ENCODE measurements at regions not wholly inside any gene's neighbourhood (a gene's known extent, or its start where the extent isn't known, plus 50 kb on each side); places are given as distances from the start of the nearest gene placed in this dataset.
"Not testable (repeated sequence)": the region's sequence is repeated elsewhere in the genome, so short reads cannot be mapped to it uniquely, and the experiment has no call there.

- DNase-seq, result not testable (repeated sequence)
These were observed 421.5 kb downstream of the PCDH19 start for GRCh38 chrX:99988532-99988931.

GRCh38 chrX:99973572-99974226 is 436.4 kb downstream of the PCDH19 start:
- H3K27ac ChIP-seq, result no peak overlapping the region
- 48 to 84% methylated on average over 3 of the region's 3 CpGs for WGBS, 2 donors
- H3K36me3 ChIP-seq, result no peaks in the 10 kb centered on the region
- no peaks in the 10 kb centered on the region for H3K4me1 ChIP-seq
- no peaks in the 10 kb centered on the region for H3K27me3 ChIP-seq
- no peak overlapping the region for H3K4me3 ChIP-seq
- intact Hi-C loops (cut with DNase I), result no loop called here
- no peak for TF ChIP-seq CTCF (IDR thresholded peaks at IDR 0.05)
- no peak for TF ChIP-seq POLR2A (IDR thresholded peaks at IDR 0.05)
- DNase-seq, result no peak
- no peaks in the 10 kb centered on the region for H3K9me3 ChIP-seq

More at GRCh38 chrX:99988532-99988931, 421.5 kb downstream of the PCDH19 start:
- H3K36me3 ChIP-seq; H3K27ac ChIP-seq; H3K4me3 ChIP-seq; H3K27me3 ChIP-seq; intact Hi-C loops (cut with DNase I); H3K4me1 ChIP-seq; H3K9me3 ChIP-seq: not testable (repeated sequence)
- WGBS, 2 donors, result 60 to 68% methylated on average over 1 to 3 of the region's 3 CpGs

GRCh38 chrX:99939883-99940232 is 470.2 kb downstream of the PCDH19 start:
- 72 to 80% methylated on average over 12 to 13 of the region's 15 CpGs for WGBS, 2 donors
- intact Hi-C loops (cut with DNase I), result no loop called here
- Histone ChIP-seq H3K4me3 (no peak overlapping the region), H3K4me1 (no peaks in the 10 kb centered on the region), H3K9me3 (no peaks in the 10 kb centered on the region), H3K27me3 (no peaks in the 10 kb centered on the region), H3K27ac (no peak overlapping the region), H3K36me3 (no peaks in the 10 kb centered on the region)
- no peak for DNase-seq
- no peak for TF ChIP-seq CTCF (IDR thresholded peaks at IDR 0.05)
- TF ChIP-seq POLR2A (IDR thresholded peaks at IDR 0.05), result no peak

GRCh38 chrX:99939206-99939882 is 470.7 kb downstream of the PCDH19 start:
- H3K4me1 ChIP-seq; H3K4me3 ChIP-seq; DNase-seq; H3K27me3 ChIP-seq; H3K27ac ChIP-seq; H3K36me3 ChIP-seq; intact Hi-C loops (cut with DNase I); H3K9me3 ChIP-seq: not testable (repeated sequence)
- WGBS, 2 donors, result 47 to 57% methylated on average over 10 of the region's 29 CpGs

- no peak for DNase-seq
- TF ChIP-seq POLR2A (IDR thresholded peaks at IDR 0.05) (no peak), CTCF (IDR thresholded peaks at IDR 0.05) (no peak)
- Histone ChIP-seq H3K36me3 (no peaks in the 10 kb centered on the region), H3K9me3 (no peaks in the 10 kb centered on the region), H3K27me3 (no peaks in the 10 kb centered on the region), H3K4me3 (no peak overlapping the region), H3K4me1 (no peaks in the 10 kb centered on the region), H3K27ac (no peak overlapping the region)
- intact Hi-C loops (cut with DNase I), result no loop called here
- 71% methylated on average over 10 of the region's 10 CpGs; no CpG with 5 or more reads in 1 of the 2 donors for WGBS, 2 donors
These were observed 471.6 kb downstream of the PCDH19 start for GRCh38 chrX:99938464-99938863.

- WGBS, 2 donors, result 47 to 55% methylated on average over 1 of the region's 1 CpG
- Histone ChIP-seq H3K27ac (no peak overlapping the region), H3K36me3 (no peaks in the 10 kb centered on the region), H3K4me1 (no peaks in the 10 kb centered on the region), H3K4me3 (no peak overlapping the region), H3K27me3 (no peaks in the 10 kb centered on the region), H3K9me3 (no peaks in the 10 kb centered on the region)
- intact Hi-C loops (cut with DNase I), result no loop called here
- TF ChIP-seq POLR2A (IDR thresholded peaks at IDR 0.05) (no peak), CTCF (IDR thresholded peaks at IDR 0.05) (no peak)
- no peak for DNase-seq
These were observed 476.2 kb downstream of the PCDH19 start for GRCh38 chrX:99933865-99934264.

Measured in esophagus squamous epithelium (tissue), 5 donors.